ENCODE measurements at regions not wholly inside any gene's neighbourhood (a gene's known extent, or its start where the extent isn't known, plus 50 kb on each side); places are given as distances from the start of the nearest gene placed in this dataset.

DNA sequence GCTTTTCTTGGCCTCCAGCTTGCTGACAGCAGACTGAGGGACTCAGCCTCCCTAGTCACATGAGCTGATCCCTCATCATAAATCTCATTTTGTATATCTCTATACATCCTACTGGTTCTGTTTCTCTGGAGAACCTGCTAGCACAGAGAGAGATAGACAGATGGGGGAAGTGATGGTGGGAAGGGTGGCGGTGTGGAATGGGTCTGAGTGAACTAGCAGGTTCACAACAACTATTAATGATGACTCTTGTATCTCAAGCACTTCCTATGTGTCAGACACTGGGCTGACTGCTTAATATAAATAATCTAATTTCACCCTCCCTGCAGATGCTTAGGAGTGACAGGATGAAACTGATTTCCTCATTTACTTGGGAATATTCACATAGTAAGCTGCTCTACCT, 106.9 kb upstream of the TLE3 start:
- no peaks in the 10 kb centered on the region for H3K36me3 ChIP-seq (ENCODE audit: control insufficient read depth in 1 of 2, insufficient read depth in 2 of 2, low read length in 2 of 2)
- ATAC-seq (no peak), DNase-seq (ENCODE audit: low read depth, low spot score) (no peak)
- H3K79me2 ChIP-seq (ENCODE audit: insufficient read depth, low read length) = no peaks in the 10 kb centered on the region
- no peaks in the 10 kb centered on the region for H4K20me1 ChIP-seq (ENCODE audit: insufficient read depth)
- intact Hi-C loops (cut with micrococcal nuclease) = no loop called here
- H3K4me3 ChIP-seq (replicated peaks in 1 of 2; ENCODE audit: low read depth in 1 of 2, low read length in 2 of 2) = no peak overlapping the region
- ChIA-PET RAD21 (ENCODE audit: low non-redundant PET in 1 of 2, low total read pairs in 2 of 2, uncharacterized antibody in 2 of 2, unreplicated experiment in 2 of 2) (no interaction called here), CTCF (no interaction called here), POLR2A (no interaction called here)
- H2AFZ ChIP-seq (ENCODE audit: low read depth, low read length, poor library complexity, severe bottlenecking) = no peak overlapping the region
- BruUV-seq (replicated peaks) = no TSS peak
- no peaks in the 10 kb centered on the region for H3K9me3 ChIP-seq (ENCODE audit: control insufficient read depth in 1 of 2, insufficient read depth in 1 of 2, low read depth in 1 of 2, low read length in 2 of 2)
- TF ChIP-seq ZNF274 (IDR thresholded peaks at IDR 0.05; ENCODE audit: low read depth, low read length) = no peak
- TF ChIP-seq, protein P1, sequence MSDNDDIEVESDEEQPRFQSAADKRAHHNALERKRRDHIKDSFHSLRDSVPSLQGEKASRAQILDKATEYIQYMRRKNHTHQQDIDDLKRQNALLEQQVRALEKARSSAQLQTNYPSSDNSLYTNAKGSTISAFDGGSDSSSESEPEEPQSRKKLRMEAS (IDR thresholded peaks at IDR 0.05) = no peak
- no peak for TF ChIP-seq POLR2AphosphoS5 (IDR thresholded peaks at IDR 0.05; ENCODE audit: low read depth, low read length)
- no peak for TF ChIP-seq EGR1 (IDR thresholded peaks at IDR 0.05; ENCODE audit: low read depth)
- TF ChIP-seq, protein P2, sequence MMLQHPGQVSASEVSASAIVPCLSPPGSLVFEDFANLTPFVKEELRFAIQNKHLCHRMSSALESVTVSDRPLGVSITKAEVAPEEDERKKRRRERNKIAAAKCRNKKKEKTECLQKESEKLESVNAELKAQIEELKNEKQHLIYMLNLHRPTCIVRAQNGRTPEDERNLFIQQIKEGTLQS (IDR thresholded peaks at IDR 0.05) = no peak
- TF ChIP-seq, protein P3, sequence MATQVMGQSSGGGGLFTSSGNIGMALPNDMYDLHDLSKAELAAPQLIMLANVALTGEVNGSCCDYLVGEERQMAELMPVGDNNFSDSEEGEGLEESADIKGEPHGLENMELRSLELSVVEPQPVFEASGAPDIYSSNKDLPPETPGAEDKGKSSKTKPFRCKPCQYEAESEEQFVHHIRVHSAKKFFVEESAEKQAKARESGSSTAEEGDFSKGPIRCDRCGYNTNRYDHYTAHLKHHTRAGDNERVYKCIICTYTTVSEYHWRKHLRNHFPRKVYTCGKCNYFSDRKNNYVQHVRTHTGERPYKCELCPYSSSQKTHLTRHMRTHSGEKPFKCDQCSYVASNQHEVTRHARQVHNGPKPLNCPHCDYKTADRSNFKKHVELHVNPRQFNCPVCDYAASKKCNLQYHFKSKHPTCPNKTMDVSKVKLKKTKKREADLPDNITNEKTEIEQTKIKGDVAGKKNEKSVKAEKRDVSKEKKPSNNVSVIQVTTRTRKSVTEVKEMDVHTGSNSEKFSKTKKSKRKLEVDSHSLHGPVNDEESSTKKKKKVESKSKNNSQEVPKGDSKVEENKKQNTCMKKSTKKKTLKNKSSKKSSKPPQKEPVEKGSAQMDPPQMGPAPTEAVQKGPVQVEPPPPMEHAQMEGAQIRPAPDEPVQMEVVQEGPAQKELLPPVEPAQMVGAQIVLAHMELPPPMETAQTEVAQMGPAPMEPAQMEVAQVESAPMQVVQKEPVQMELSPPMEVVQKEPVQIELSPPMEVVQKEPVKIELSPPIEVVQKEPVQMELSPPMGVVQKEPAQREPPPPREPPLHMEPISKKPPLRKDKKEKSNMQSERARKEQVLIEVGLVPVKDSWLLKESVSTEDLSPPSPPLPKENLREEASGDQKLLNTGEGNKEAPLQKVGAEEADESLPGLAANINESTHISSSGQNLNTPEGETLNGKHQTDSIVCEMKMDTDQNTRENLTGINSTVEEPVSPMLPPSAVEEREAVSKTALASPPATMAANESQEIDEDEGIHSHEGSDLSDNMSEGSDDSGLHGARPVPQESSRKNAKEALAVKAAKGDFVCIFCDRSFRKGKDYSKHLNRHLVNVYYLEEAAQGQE (IDR thresholded peaks at IDR 0.05; ENCODE audit: low read depth) = no peak
- TF ChIP-seq YY1 (IDR thresholded peaks at IDR 0.05; ENCODE audit: extremely low read depth, insufficient replicate concordance, low read depth, low read length) = no peak
- TF ChIP-seq TCF7L2 (IDR thresholded peaks at IDR 0.05; ENCODE audit: borderline replicate concordance, extremely low read depth, insufficient read depth, insufficient read length) = no peak
- no peak for TF ChIP-seq FOSL1 (IDR thresholded peaks at IDR 0.05; ENCODE audit: low read depth)
- no peak for TF ChIP-seq CEBPB (IDR thresholded peaks at IDR 0.05; ENCODE audit: low read depth)
- no peak for TF ChIP-seq ELF1 (IDR thresholded peaks at IDR 0.05; ENCODE audit: borderline replicate concordance, low read depth)
- no peak for TF ChIP-seq EZH2phosphoT487 (IDR thresholded peaks at IDR 0.05; ENCODE audit: borderline replicate concordance)
- no peak for TF ChIP-seq EZH2 (IDR thresholded peaks at IDR 0.05)
- no peak for TF ChIP-seq RAD21 (IDR thresholded peaks at IDR 0.05; ENCODE audit: low read depth)
- TF ChIP-seq CBX3 (IDR thresholded peaks at IDR 0.05; ENCODE audit: low read depth) = no peak
- TF ChIP-seq SRF (IDR thresholded peaks at IDR 0.05; ENCODE audit: low read depth) = no peak
- TF ChIP-seq POLR2A (IDR thresholded peaks at IDR 0.05; ENCODE audit: borderline replicate concordance, extremely low read depth, insufficient read depth, insufficient read length) = no peak
- no peak overlapping the region for H3K4me2 ChIP-seq (ENCODE audit: low read length)
- no peak overlapping the region for H3K9ac ChIP-seq (ENCODE audit: low read length)
- no peaks in the 10 kb centered on the region for H3K9me2 ChIP-seq (ENCODE audit: insufficient read depth)
- peaks cover 14% of the 10 kb centered on the region; the same call in 1 of the 2 replicates for H3K27me3 ChIP-seq (ENCODE audit: insufficient read depth, low read length)
- H3K27ac ChIP-seq (ENCODE audit: low read depth, low read length) = no peak overlapping the region
- no peaks in the 10 kb centered on the region for H3K4me1 ChIP-seq (ENCODE audit: control insufficient read depth in 1 of 2, insufficient read depth in 2 of 2, low read length in 2 of 2)
